Psoas muscle (tissue), 7 donors: ENCODE measurements at regions not wholly inside any gene's neighbourhood (a gene's known extent, or its start where the extent isn't known, plus 50 kb on each side); places are given as distances from the start of the nearest gene placed in this dataset.

Experiments
- ATAC-seq, 4 donors: fragments of 200-7000 bp; cut with Tn5 transposase; one replicate each; pipeline ENCODE4 v1.9.1; 2020; ENCODE audit warnings: moderate library complexity in 3 of 4, mild to moderate bottlenecking in 2 of 4
- DNase-seq, 2 donors: peaks; one replicate each; pipeline ENCODE4 v3.0.0-alpha.2; 2020
- H3K27ac ChIP-seq: fragments of 200-600 bp; one replicate; pipeline ENCODE4 v1.8.0; 2022
- H3K27me3 ChIP-seq, 3 donors: fragments of 200-600 bp in 1 of 3; one replicate each; pipeline versions ENCODE4 v1.6.1 to v1.8.0; 2013 to 2022; ENCODE audit warnings: low read length in 2 of 3, mild to moderate bottlenecking in 2 of 3, moderate library complexity in 1 of 3; ENCODE audit not compliant: insufficient read depth in 3 of 3
- H3K36me3 ChIP-seq, 2 donors: fragments of 200-600 bp in 1 of 2; one replicate each; pipeline versions ENCODE4 v1.6.1 to v1.8.0; 2013 to 2022; ENCODE audit warnings: low read depth in 1 of 2, mild to moderate bottlenecking in 1 of 2, moderate library complexity in 1 of 2; ENCODE audit not compliant: insufficient read depth in 1 of 2
- H3K4me1 ChIP-seq: fragments of 200-600 bp; one replicate; pipeline ENCODE4 v1.8.0; 2022
- H3K4me3 ChIP-seq: fragments of 200-600 bp; one replicate; pipeline ENCODE4 v1.8.0; 2022; ENCODE audit warnings: mild to moderate bottlenecking
- H3K9me3 ChIP-seq: fragments of 200-600 bp; one replicate; pipeline ENCODE4 v1.8.0; 2022
- CTCF ChIP-seq: fragments of 200-600 bp; IDR thresholded peaks from one replicate; pipeline ENCODE4 v1.8.0; 2022; ENCODE audit warnings: antibody characterized with exemption
- WGBS, 3 donors: extraction: QIAGEN DNeasy Blood & Tissue Kit; methylation state at CpG; one replicate each; pipeline versions ENCODE4 v1.1.6 to v1.1.7; 2013; 5-methylcytosine and 5-hydroxymethylcytosine counted together
- intact Hi-C, 2 donors: fragments of 100-400 bp; cut with DNase I; formaldehyde crosslinking; loops; one replicate each; pipeline versions ENCODE4 v1.11.0 to v1.14.2; 2022
- donor health status: healthy with polysubstance abuse.
- donor health status: DM: no; HTN: no; CAD: no; lungs with moderate emphysema.
- donor health status: Bipolar disorder and iron deficiency.
- donor health status: healthy.
- donor health status: DM: yes; HTN: yes; CAD: no.
- donor health status: DM: no; HTN: no; CAD: no.
- donor health status: DM: yes; HTN: yes; CAD: no.

DNA sequence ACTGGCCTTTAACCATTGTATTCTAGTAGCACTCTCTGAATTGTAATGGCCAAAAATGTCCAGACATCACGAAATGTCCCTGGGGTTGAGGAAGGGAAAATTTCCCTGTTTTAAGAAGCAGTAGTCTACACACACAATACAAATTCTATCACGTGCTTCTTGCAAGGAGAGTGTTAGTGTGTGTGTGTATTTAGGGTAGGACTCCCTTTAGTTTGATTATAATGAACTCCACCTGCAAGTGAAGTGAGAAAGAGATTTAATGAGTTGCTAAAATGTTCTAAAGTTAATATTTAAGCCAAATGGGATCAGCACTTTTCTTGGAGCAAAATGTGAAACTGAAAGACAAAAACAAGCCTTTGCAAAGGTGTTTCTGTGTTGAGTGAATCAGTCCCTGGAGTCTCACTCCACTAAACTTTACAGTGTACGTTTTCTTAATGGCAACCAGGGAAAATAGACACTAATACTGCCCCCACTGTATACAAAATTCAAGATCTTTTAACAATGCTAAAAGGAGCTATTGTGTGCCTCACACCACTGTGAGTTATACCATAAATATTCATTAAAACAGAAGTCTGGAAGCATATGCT lies 590.3 kb upstream of the TENM4 start:
- Histone ChIP-seq H3K36me3 (no peaks in the 10 kb centered on the region), H3K27me3 (no peaks in the 10 kb centered on the region), H3K27ac (no peak overlapping the region), H3K4me1 (no peaks in the 10 kb centered on the region), H3K4me3 (no peak overlapping the region), H3K9me3 (no peaks in the 10 kb centered on the region)
- no peak for TF ChIP-seq CTCF
- DNase-seq = no peak
- no peak for ATAC-seq
- intact Hi-C loops = no loop called here
- 51 to 59% (median 57%) methylated on average over 3 of the region's 3 CpGs for WGBS, 3 donors

- Histone ChIP-seq H3K9me3 (peaks cover 3% of the 10 kb centered on the region), H3K27ac (no peak overlapping the region), H3K4me1 (no peaks in the 10 kb centered on the region), H3K36me3 (no peaks in the 10 kb centered on the region), H3K27me3 (peaks cover 0 to 2% (median 0%) of the 10 kb centered on the region in 3 donors), H3K4me3 (no peak overlapping the region)
- DNase-seq (no peak), ATAC-seq (no peak)
- TF ChIP-seq CTCF = no peak
- 47 to 56% (median 54%) methylated on average over 3 of the region's 3 CpGs for WGBS, 3 donors
- intact Hi-C loops = no loop called here
Measured at GRCh38 chr11:80028998-80029397, 588.2 kb upstream of the TENM4 start.

DNA sequence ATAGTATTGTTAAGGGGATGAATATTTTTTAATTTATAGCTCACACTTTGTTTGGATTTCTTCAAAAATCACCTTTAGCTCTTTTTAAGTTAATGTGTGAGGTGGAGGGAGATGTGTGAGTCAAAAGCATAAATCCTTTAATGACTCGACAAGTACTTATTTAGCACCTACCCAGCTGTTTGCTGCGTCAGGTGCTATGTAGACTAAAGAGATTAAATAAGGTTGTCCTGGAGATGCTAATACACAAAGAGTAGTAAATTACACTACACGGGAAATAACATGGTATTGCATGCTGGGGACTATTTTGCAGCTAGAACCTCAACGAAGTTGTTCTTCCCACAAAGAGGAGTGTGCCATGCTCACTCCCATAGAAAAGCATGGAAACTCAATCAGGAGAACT lies 583.3 kb upstream of the TENM4 start:
- H3K27me3 ChIP-seq = peaks cover 0 to 2% (median 0%) of the 10 kb centered on the region in 3 donors
- DNase-seq = no peak
- no peak for TF ChIP-seq CTCF
- 49 to 58% (median 54%) methylated on average over 4 of the region's 4 CpGs for WGBS, 3 donors
- H3K27ac ChIP-seq = no peak overlapping the region
- peaks cover 3% of the 10 kb centered on the region for H3K9me3 ChIP-seq
- no peak overlapping the region for H3K4me3 ChIP-seq
- ATAC-seq = no peak
- no peaks in the 10 kb centered on the region for H3K36me3 ChIP-seq
- H3K4me1 ChIP-seq = no peaks in the 10 kb centered on the region
- intact Hi-C loops = no loop called here

DNA sequence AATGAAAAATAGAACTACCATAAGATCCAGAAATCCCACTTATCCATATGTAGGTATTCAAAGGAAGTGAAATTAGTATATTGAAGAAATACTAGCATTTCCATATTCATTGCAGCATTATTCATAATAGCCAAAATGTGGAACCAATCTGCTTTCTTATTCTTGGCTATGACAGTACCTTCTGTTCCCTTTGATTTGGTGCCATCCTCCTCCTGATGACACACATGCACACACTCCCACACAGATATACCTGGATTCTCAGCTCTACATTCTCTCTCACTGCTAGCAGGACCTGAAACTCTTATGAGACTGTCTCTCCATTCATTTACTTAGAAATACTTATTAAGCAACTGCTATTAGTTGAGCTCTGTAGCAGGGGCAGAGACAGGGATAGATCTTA lies 582.6 kb upstream of the TENM4 start:
- intact Hi-C loops = no loop called here
- ATAC-seq (no peak), DNase-seq (no peak)
- no peak for TF ChIP-seq CTCF
- H3K4me3 ChIP-seq = no peak overlapping the region
- no peaks in the 10 kb centered on the region for H3K4me1 ChIP-seq
- no peaks in the 10 kb centered on the region for H3K36me3 ChIP-seq
- peaks cover 3% of the 10 kb centered on the region for H3K9me3 ChIP-seq
- H3K27me3 ChIP-seq = peaks cover 0 to 2% (median 0%) of the 10 kb centered on the region in 3 donors
- no peak overlapping the region for H3K27ac ChIP-seq

GRCh38 chr11:80010536-80010935 lies 569.7 kb upstream of the TENM4 start:
- 75 to 86% (median 86%) methylated on average over 1 of the region's 1 CpG for WGBS, 3 donors
- H3K9me3 ChIP-seq = no peaks in the 10 kb centered on the region
- H3K4me3 ChIP-seq = no peak overlapping the region
- ATAC-seq (no peak), DNase-seq (no peak)
- no peak overlapping the region for H3K27ac ChIP-seq
- H3K36me3 ChIP-seq = no peaks in the 10 kb centered on the region
- no peaks in the 10 kb centered on the region for H3K4me1 ChIP-seq
- intact Hi-C loops = no loop called here
- H3K27me3 ChIP-seq = no peaks in the 10 kb centered on the region
- TF ChIP-seq CTCF = no peak
